Heart right ventricle (tissue), 16 donors: ENCODE measurements at regions not wholly inside any gene's neighbourhood (a gene's known extent, or its start where the extent isn't known, plus 50 kb on each side); places are given as distances from the start of the nearest gene placed in this dataset.
A peak's percentile ranks its signal among the peaks of the same experiment; 100 is the strongest.

ENCODE experiments used
- ATAC-seq, 8 donors: fragments of 200-7000 bp; cut with Tn5 transposase; one replicate each; pipeline ENCODE4 v1.9.1; 2020; ENCODE audit warnings: mild to moderate bottlenecking in 8 of 8, moderate library complexity in 8 of 8, moderate number of reproducible peaks in 1 of 8
- DNase-seq, 2 donors: peaks; one replicate each; pipeline ENCODE4 v3.0.0-alpha.2; 2020
- H3K27ac ChIP-seq, 10 donors: fragments of 200-600 bp; sonication (generic) in 2 of 10; one replicate each; pipeline versions ENCODE4 v1.5.0 to v1.8.0; 2020 to 2022; ENCODE audit warnings: mild to moderate bottlenecking in 3 of 10
- H3K27me3 ChIP-seq, 7 donors: fragments of 200-600 bp; one replicate each; pipeline ENCODE4 v1.8.0; 2021 to 2022; ENCODE audit warnings: mild to moderate bottlenecking in 2 of 7
- H3K36me3 ChIP-seq, 9 donors: fragments of 200-600 bp; sonication (generic) in 1 of 9; one replicate each; pipeline versions ENCODE4 v1.5.0 to v1.8.0; 2020 to 2022; ENCODE audit warnings: mild to moderate bottlenecking in 2 of 9
- H3K4me1 ChIP-seq, 9 donors: fragments of 200-600 bp; sonication (generic) in 1 of 9; one replicate each; pipeline versions ENCODE4 v1.5.0 to v1.8.0; 2020 to 2022; ENCODE audit warnings: mild to moderate bottlenecking in 4 of 9
- H3K4me3 ChIP-seq, 10 donors: fragments of 200-600 bp; sonication (generic) in 2 of 10; one replicate each; pipeline versions ENCODE4 v1.5.0 to v1.8.0; 2020 to 2022; ENCODE audit warnings: mild to moderate bottlenecking in 7 of 10, moderate library complexity in 2 of 10
- H3K9me3 ChIP-seq, 11 donors: fragments of 200-600 bp in 10 of 11; sonication (generic) in 2 of 11; one replicate each; pipeline versions ENCODE4 v1.5.0 to v1.8.0; 2013 to 2022; ENCODE audit warnings: mild to moderate bottlenecking in 2 of 11, control low read depth in 1 of 11, moderate library complexity in 1 of 11
- CTCF ChIP-seq, 9 donors: fragments of 200-600 bp; sonication (generic) in 2 of 9; IDR thresholded peaks; one replicate each; pipeline versions ENCODE4 v1.5.0 to v1.8.0; 2021 to 2022; ENCODE audit warnings: antibody characterized with exemption in 9 of 9, mild to moderate bottlenecking in 5 of 9, moderate library complexity in 1 of 9
- WGBS, 2 donors: extraction: QIAGEN DNeasy Blood & Tissue Kit; methylation state at CpG; one replicate each; pipeline ENCODE4 v1.1.7; 2013; ENCODE audit warnings: inconsistent platforms in 1 of 2; 5-methylcytosine and 5-hydroxymethylcytosine counted together
- intact Hi-C, 10 donors: fragments of 100-400 bp; cut with DNase I; formaldehyde crosslinking; loops; one replicate each; pipeline versions ENCODE4 v1.11.1 to v1.14.2; 2022
- donor health status: Arrhythmogenic right ventricular cardiomyopathy.
- donor health status: ischemic (EF 13 %, LVEDD 7.1; RV severe dilation, severe dysfunction).
- donor health status: healthy with polysubstance abuse.
- donor health status: DM: no; HTN: yes; CAD: no.
- donor health status: DM: no; HTN: no; CAD: no.
- donor health status: ischemic (EF 25% LVEDD 6.9; RV normal size, moderate dysfunction).
- donor health status: ischemic (EF 25% LVEDD 5.7; RV mildly dilated, moderate dysfunction).
- donor health status: healthy.
- donor health status: DM: yes; HTN: yes; CAD: no.
- donor health status: Ischemic cardiomyopathy.
- donor health status: ischemic (EF 35%, LVEDD 5.7; RV mildly dilated, moderate dysfunction).
- donor health status: nonischemic (EF 11% LVEDD 7.7; RV severe dilation, severe dysfunction).
- donor health status: DM: yes; HTN: yes; CAD: no.
- donor health status: PGD.
- donor health status: ischemic (EF 29% LVEDD 5.4; RV normal size, mild dysfunction).
- donor health status: nonischemic (EF 23%, LVEDD 6.1; RV moderate dilation, normal function).

- H3K27me3 ChIP-seq, result peaks cover 0 to 5% (median 0%) of the 10 kb centered on the region in 7 donors
- no peak for TF ChIP-seq CTCF (IDR thresholded peaks at IDR 0.05)
- ATAC-seq (peak in 1 of 8 donors; percentile 46), DNase-seq (no peak)
- peaks cover 0 to 4% (median 0%) of the 10 kb centered on the region in 11 donors for H3K9me3 ChIP-seq
- no peak overlapping the region for H3K4me3 ChIP-seq
- intact Hi-C loops, result no loop called here
- no peaks in the 10 kb centered on the region for H3K36me3 ChIP-seq
- H3K27ac ChIP-seq, result no peak overlapping the region
- H3K4me1 ChIP-seq, result peaks cover 0 to 10% (median 0%) of the 10 kb centered on the region in 9 donors
- 80 to 85% methylated on average over 8 of the region's 8 CpGs for WGBS, 2 donors
These were observed 318.4 kb upstream of the ZNF608 start for GRCh38 chr5:125064621-125065438.

- no peak for TF ChIP-seq CTCF (IDR thresholded peaks at IDR 0.05)
- intact Hi-C loops, result no loop called here
- Histone ChIP-seq H3K36me3 (no peaks in the 10 kb centered on the region), H3K27ac (no peak overlapping the region), H3K27me3 (peaks cover 0 to 5% (median 0%) of the 10 kb centered on the region in 7 donors), H3K4me1 (peaks cover 0 to 10% (median 0%) of the 10 kb centered on the region in 9 donors), H3K4me3 (no peak overlapping the region), H3K9me3 (peaks cover 0 to 4% (median 0%) of the 10 kb centered on the region in 11 donors)
- no peak for DNase-seq
- peak in 3 of 8 donors; percentile 7 to 75 (median 48) for ATAC-seq
- 51 to 55% methylated on average over 2 of the region's 2 CpGs for WGBS, 2 donors
These were observed 319.3 kb upstream of the ZNF608 start for GRCh38 chr5:125065741-125066140.

- TF ChIP-seq CTCF (IDR thresholded peaks at IDR 0.05), result no peak
- DNase-seq (no peak), ATAC-seq (no peak)
- no peak overlapping the region for H3K27ac ChIP-seq
- WGBS, 2 donors, result 85 to 88% methylated on average over 3 of the region's 3 CpGs
- H3K4me3 ChIP-seq, result no peak overlapping the region
- intact Hi-C loops, result no loop called here
- H3K4me1 ChIP-seq, result peaks cover 0 to 3% (median 0%) of the 10 kb centered on the region in 9 donors
- no peaks in the 10 kb centered on the region for H3K36me3 ChIP-seq
- no peaks in the 10 kb centered on the region for H3K27me3 ChIP-seq
- H3K9me3 ChIP-seq, result peaks cover 0 to 35% (median 20%) of the 10 kb centered on the region in 11 donors
These were observed 324.5 kb upstream of the ZNF608 start for GRCh38 chr5:125070961-125071360.

GRCh38 chr5:125073090-125073489 lies 326.7 kb upstream of the ZNF608 start:
- H3K27ac ChIP-seq, result no peak overlapping the region
- intact Hi-C loops, result no loop called here
- no peak for TF ChIP-seq CTCF (IDR thresholded peaks at IDR 0.05)
- ATAC-seq (no peak), DNase-seq (no peak)
- 80 to 82% methylated on average over 1 of the region's 1 CpG for WGBS, 2 donors
- H3K4me1 ChIP-seq, result no peaks in the 10 kb centered on the region
- H3K9me3 ChIP-seq, result peaks cover 0 to 35% (median 20%) of the 10 kb centered on the region in 11 donors
- H3K27me3 ChIP-seq, result no peaks in the 10 kb centered on the region
- H3K36me3 ChIP-seq, result no peaks in the 10 kb centered on the region
- no peak overlapping the region for H3K4me3 ChIP-seq
